Limb (tissue), 2 donors: ENCODE measurements at regions not wholly inside any gene's neighbourhood (a gene's known extent, or its start where the extent isn't known, plus 50 kb on each side); places are given as distances from the start of the nearest gene placed in this dataset.

Experiments used
- DNase-seq, 2 donors: peaks; one replicate each; pipeline ENCODE4 v3.0.0-alpha.2; 2016; ENCODE audit errors: extremely low spot score in 2 of 2

DNA sequence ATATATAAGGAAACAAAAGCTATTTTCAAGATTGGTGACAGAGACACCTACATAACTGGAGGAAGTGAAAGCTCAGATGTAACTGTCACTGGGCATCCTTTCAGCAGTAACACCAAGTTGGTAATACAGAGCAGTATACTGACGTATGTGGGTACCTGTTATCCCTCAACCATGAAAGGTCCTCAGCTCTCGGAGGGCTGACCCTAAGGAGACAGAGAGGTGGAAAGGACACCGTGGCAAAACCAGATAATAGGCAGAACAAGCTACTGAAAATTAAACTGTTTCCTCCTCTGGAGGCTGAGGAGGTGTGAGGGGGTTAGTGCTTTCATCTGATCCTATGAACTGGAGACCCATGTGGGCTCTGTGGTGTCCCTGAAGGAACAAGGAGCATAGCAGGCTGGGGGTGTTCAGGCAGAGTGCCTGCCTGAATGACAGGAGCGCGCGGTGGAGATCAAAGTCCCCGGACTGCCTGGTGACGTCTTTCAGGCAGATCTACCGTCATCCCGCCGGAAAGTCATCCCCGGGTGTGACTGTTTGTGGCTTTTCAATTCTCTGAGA, 130.2 kb upstream of the FSTL4 start:
- no peak for DNase-seq

DNA sequence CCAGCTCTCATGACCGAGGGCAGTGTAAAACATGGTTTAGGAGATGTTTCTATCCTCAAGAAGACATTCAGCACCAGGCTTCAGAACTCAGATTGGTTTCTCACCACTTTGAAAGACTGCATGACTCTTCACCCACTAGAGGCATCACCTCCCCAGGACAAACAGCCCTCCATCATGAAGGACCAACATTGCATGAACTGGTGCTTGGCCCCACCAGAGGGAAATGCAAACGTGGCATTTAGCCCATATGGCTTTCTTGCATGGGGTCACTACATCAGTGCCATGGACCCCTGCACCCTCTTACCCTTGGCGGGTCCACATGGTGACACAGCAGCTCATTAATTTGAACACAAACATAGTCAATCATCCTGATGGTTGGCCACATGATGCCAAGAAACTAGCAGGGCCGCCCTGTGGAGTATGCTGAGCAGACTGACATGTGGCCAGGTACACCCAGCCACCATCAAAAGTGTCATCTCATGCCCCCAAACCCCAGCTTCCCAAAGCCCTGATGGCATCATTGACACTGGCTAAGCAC, 129.5 kb upstream of the FSTL4 start:
- no peak for DNase-seq

DNA sequence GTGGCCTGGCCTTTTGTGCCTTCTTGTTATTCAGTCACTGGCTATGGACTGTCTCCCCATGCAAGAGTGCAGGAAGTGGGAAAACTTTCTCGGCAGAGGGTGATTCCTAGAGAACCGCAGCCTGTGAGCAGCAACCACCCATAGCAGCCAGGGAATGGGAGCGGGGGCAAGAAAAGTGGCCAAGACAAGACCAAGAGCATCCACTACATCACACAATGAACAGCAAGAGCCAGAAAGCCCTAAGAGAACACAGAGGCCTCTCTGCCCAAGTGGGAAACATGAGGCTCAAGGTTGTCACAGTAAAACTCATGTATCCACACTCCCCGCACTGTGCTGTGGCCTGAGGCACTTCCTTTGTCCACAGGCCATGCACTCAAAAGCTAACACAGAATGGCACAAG, 129.1 kb upstream of the FSTL4 start:
- no peak for DNase-seq

DNA sequence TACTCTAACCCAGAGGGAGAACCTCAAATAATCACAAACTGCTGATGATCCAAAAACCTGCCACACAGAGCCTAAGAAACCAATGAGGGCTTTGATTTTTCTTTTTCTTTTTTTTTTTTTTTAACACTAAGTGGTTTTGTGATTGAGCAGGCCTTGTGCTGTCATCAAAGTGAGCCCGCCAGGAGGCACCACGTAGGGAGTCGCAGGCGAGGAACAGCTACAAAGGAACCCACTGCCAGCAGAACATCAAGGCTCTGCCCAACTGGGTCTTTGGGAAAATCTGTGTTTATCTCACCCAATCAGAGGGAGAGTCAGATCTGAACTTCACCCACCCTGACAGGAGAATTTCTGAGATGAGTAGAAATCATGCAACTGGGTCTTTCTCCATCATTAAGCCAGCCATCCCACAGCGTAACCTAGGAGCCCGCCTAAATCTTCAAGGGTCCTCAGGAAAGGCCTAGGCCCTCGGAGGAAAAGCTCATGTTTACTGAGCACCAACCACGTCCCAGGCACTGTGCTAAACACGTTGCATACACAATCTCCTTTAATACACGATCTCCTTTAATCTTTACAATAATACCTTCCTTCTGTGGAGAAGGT, 126.9 kb upstream of the FSTL4 start:
- DNase-seq: no peak

DNA sequence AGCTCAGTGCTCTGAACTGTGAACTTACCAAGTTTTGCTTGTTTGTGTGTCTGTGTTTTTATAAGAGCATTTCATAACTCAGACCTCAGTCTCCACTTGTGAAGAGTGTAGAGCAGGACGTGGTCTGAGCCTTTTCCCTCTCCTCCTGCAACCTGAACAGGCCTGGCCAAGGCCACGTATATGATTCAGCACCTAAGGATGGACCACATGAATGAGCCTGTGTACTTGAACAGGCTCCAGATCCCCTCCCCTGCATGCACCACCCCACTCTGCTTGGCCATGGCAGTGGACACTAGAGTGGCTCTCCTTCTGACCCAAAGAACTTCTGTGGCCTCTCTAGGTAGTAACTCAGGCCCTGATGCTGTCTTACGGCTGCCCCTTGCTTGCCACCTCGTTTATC, 125.9 kb upstream of the FSTL4 start:
- DNase-seq: no peak

DNA sequence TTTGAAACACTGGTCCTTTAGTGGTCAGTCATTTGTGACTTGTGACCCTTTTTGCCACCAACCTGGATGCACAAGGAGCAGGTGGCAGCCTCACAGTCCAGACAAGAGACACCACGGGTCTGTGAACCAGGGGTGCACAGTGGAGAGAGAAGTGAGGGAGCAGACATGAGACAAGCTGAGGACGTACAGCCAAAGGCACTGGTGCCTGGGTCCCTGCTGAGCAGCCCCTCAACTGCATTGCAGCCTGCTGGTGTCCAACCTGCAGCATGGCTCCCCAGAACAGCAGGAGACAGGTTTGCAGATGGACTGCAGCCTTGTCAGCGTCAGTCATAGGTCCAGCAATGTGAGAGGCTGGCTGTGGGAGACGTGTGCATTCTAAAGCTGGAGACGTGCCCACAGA, 124.2 kb upstream of the FSTL4 start:
- DNase-seq: no peak

DNA sequence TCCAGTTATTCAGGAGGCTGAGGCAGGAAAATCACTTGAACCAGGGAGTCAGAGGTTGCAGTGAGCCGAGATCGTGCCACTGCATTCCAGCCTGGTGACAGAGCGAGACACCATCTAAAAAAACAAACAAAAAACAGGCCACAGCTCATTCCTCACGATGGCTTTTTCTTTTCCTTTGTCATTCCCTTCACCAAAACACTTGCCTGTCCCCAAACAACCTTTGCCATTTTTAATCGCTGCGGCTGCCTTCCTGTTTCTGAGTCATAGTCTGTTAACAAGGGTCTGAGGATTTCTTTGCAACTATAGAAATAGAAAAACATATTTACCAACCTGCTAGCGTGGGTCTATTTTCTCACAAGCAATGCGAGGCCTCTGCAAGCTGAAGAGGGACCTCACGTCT, 123.0 kb upstream of the FSTL4 start:
- no peak for DNase-seq

DNA sequence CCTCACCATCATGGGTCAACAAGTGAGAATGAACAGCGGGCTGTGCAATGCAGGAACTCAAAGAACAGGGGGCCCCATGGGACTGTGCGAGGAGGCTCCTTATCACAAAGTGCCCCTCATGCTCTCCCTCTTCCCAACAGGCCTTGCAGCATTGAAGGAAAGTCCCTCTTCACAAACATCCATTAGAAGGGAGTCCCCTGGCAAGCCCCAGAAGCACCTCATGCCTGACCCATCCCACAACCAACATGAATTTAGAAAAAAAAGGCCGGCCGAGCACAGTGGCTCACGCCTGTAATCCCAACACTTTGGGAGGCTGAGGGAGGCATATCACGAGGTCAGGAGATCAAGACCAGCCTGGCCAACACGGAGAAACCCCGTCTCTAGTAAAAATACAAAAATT, 122.6 kb upstream of the FSTL4 start:
- DNase-seq: no peak

DNA sequence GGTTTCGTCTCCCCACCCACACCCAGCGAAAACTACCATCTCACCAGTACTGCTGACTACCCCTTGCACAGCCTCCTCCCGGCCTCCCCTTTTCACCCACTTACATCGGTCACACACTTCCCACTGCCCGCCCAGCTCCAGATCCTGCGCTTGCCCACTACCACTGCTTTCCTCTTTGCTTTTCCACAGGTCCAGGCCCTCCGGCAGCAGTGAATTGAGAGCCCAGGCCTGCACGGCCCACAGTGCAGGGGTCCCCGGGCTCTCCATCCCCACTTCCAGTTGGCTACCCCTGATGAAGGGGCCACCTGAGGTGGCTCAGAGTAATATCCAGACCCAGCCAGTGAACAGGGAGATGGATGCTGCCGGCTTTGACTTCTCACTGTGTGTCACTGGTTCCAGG, 120.2 kb upstream of the FSTL4 start:
- peak in 1 of 2 donors; percentile 2 for DNase-seq

DNA sequence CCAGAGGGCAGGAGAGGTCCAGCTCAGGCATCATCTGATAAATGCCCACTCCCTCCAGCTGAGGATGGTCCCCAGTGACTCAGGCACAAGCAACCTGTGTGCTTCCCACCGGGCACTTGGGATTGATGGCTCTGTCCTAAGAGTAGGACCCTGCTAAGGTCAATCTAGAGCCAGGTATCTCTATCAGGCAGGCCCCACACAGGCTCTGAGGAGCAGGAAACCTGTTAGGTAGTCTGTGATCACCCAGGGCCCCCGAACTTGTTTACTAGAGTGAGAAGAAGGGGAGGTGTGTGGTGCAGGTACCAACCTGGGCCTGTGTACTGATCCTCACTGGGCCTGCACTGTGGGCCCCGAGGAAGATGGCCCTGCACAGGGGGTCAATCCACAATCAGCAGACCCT, 119.6 kb upstream of the FSTL4 start:
- peak in 1 of 2 donors; percentile 9 for DNase-seq

DNA sequence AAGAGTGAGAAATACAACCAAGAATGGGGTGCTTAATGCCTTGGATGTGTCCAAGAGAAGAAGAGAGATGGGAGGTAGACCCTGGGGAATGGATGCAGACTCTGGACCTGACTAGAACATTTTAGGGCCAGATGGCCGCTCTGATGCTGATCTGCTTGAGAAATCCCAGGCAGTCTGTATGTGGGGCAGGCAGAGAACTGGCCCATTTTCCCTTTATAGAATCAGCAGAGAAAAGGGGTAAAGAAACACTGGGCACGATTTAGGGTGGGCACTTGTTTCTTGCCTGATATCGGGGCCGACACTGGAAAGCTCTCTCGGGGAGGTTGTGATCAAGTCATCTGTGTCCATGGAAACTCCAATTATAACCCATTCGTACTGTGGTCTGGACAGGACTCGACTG, 118.5 kb upstream of the FSTL4 start:
- no peak for DNase-seq

DNA sequence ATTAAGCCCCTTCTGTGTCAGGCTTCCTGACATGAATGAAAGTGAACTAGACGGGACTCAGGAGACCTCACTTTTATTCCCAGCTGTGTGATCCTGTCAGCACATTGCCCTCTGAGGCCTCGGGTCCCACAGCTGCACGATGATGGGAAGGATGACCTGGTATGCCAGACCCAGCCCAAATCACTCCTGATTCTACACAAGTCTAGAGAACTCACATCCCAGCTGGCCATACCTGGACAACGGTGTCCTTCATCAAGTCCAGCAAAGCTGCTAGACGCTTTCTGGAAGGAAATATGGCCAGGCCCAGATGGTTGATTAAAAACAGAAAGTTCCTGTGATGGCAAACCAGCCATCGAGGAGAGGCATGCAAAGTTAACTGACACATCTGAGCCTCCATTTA, 118.0 kb upstream of the FSTL4 start:
- DNase-seq: no peak

DNA sequence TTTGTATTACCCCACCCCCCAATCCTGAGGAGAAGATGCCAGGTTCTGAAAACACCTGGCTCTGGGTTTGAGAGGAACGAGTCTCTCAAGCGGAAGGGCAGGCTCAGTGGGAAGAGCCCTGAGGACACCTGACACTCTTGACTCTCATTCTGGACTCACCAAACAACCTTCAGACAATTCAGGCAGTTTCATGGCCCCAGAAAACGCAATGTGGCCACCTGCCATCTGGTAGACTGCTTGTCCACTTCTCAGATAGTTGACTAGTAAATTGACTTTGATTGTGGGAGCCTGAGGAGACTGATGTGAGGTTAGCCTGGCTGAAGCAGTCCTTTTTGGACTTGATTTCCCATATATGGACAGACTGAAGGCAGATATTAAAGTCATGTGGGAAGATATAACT, 117.5 kb upstream of the FSTL4 start:
- DNase-seq: no peak

DNA sequence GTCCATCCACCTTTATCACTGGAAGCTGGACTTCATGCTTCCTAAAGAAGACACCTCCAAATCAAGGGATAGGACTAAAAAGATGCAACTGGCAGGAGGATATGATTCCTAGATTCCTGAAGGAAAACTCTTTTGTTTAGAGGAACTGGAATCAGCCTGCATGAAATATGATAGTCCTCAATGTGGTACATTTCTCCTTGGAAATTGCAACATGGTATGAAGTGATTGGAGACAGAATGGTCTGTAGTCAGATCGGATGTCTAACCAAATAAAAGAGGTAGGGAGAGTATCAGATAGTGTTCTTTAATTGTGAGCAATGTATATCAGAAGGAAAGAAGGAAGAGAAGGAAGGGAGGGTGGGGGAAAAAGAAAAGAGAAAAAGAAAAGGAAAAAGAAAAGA, 116.1 kb upstream of the FSTL4 start:
- no peak for DNase-seq

DNA sequence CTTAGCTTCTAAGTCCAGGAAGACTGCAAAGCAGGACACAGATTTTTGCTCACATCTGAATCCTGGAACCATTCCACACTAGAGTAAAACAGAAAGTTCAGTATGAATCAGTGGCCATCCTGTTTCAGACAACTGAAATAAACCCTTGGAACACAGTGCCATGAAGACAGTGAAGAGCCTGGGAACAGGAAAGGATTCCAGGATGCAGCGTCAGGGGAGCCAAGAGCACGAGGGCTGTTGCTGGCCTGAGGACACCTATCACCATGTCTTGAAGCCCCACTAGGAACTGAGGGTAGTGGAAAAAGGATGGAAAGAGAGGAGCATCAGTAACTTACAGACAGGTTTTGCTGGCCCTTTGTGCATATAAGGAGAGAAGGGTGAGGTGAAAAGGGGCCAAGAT, 115.3 kb upstream of the FSTL4 start:
- DNase-seq: no peak

DNA sequence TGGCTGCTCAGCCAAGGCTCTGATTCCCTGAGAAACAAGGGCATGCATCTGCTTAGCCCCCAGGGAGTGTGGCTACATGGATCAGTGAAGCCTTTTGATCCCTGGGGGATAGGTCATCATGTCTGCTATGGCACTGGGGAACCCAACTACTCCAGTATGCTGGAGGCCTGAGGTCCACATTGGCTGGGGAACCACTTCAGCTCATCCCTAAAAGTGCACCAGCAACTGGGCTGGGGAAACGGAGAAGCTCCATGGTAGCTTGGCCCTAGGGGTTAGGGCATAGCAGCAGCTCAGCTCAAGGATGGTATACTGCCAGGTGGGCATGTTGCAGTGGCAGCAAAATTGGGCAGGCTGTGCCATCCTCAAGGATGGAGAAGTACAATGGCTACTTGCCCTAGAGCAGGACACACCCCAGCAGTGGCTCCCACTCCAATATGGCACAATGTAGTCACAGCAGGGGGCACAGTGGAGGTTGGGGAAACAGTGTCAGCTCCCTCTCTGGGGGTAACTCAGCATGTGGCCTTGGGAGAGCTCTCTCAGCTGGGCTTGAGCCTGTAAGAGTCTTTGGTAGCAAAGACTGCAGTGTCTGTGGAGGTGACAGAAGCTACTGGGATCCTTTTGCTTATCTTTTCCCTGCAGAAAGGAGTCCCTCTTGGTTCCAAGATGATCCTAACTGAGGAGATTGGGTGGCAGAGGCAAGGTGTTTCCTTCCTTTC, 111.5 kb upstream of the FSTL4 start:
- no peak for DNase-seq

DNA sequence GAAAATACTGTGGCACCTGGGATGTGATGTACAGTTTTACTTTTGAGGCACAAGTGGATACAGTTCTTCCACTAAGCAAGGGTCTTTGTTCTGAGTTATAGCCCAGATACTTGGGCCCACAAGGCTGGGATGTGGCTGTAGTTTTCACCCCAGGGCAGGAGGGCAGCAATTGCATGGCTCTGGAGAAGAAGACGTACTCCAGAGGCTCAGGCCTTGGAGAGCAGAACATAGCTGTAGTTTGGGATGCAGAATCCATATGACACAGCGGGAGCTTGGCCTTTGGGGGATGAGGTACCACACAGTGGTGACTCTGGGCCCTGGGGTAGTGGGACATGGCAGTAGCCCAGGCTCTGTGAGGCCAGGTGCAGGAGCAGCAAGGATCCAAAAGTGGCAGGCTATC, 110.8 kb upstream of the FSTL4 start:
- no peak for DNase-seq

DNA sequence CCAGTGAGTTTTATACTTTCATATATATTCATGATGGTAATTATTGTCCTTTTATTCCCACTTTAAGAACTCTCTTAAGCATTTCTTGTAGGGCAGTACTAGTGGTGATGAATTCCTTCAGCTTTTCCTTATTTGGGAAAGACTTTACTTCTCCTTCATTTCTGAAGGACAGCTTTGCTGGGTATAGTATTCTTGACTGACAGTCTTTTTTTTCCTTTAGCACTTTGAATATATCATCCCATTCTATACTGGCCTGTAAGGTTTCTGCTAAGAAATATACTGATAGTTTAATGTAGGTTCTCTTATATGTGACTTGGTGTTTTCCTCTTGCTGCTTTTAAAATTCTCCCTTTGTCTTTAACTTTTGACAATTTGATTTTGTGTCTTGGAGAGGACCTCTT, 109.0 kb upstream of the FSTL4 start:
- DNase-seq: no peak

DNA sequence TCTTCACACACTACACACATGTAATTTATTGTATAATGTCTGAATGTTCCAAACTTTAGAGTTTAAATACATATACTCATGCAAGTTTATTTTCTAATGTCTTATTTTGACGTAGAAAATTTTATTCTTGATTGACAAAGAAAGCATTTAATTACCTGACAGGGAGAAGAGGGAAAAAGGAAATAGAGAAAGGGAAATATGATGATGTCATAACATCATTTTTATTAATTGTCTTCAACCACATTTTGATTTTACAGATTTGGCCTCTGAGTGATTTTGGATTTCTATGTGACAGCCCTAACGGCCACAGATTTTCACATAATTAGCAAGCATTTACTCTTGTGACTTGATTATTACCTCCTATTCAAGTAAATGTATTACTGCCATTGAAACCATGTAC, 106.1 kb upstream of the FSTL4 start:
- DNase-seq: no peak

DNA sequence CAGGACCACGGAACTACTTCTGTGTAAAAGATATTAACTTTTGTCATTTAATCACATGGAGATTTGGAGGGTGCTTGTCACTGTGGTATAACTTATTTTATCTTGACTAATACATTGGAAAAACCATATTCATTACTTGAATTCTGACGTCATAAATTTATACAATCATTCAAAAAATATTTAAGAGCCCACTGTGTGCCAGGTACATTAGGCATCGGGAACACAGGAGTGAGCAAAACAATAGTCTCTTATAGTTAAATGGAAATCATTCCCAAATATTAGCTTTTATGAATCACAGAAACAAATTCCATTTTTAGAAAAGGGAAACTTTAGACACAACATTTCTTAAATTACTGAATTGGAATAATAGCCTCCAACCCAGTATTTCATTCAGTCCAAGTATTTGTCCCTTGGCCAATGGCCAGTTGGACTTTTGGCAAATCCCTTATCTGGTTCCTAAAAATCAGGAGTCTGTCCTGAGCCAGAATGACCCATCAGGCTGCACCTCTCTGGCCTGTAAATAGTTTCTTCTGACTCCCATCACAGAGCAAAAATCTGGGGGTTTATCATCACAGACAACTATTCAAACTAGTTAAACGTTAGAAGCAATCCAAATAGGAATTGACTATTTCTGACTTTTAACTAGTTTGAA, 104.3 kb upstream of the FSTL4 start:
- DNase-seq: no peak

DNA sequence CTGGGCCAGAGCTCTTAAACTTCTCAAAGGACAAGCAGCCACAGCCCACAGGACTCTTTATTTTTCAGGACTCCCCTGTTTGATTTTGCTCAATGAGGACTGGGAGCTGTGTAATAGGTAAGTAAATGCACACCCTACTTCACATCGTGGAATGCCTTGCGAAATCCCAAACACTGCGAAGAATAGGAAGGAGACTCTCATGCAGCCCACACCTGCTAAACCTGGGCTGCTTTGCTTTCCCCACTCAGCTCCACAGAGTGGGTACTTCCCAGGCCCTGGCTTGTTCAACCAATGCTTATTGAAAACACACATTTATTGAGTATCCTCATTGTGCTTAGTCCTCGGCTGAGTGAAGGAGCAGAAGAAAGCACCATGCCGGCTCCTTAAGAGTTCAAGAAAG, 103.3 kb upstream of the FSTL4 start:
- DNase-seq: no peak

DNA sequence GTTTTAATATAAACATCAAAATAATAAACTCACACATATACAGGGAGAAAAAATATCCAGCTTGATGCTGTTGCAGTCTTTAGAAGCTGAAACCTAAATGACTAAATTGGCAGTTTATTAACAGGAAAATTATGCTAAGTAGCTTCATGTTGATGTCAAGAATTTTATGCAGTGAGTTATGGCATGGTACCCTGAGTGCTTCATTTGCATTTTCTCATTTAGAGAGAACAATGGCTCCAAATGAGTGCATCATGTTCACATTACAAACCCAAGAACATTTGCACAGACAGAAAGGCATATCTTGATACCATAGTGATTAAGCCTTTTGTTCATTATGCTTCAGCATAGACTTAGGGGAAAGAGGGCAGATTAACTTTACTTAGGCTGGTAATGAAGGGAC, 102.9 kb upstream of the FSTL4 start:
- DNase-seq: no peak
